CD14-positive monocyte (primary cell): ENCODE measurements at regions not wholly inside any gene's neighbourhood (a gene's known extent, or its start where the extent isn't known, plus 50 kb on each side); places are given as distances from the start of the nearest gene placed in this dataset.

Source experiments
- DNase-seq, 3 donors: peaks; one replicate each; pipeline ENCODE4 v3.0.0-alpha.2; 2011 to 2022
- H2AFZ ChIP-seq: 2 replicates; pipeline ENCODE4 v1.6.0; 2012; ENCODE audit warnings: mild to moderate bottlenecking, low read depth, low read length, inconsistent platforms; ENCODE audit not compliant: insufficient read depth, poor library complexity, severe bottlenecking
- H3K27ac ChIP-seq, 2 donors: 1 replicate in 1 of 2; 2 replicates in 1 of 2; pipeline ENCODE4 v1.5.1; 2012 to 2013; ENCODE audit warnings: low read length in 2 of 2, control low read depth in 1 of 2, inconsistent platforms in 1 of 2, low read depth in 1 of 2, mild to moderate bottlenecking in 1 of 2
- H3K27me3 ChIP-seq, 2 donors: one replicate each; pipeline versions ENCODE4 v1.6.0 to v1.6.1; 2011 to 2013; ENCODE audit warnings: low read length in 2 of 2; ENCODE audit not compliant: control insufficient read depth in 2 of 2, insufficient read depth in 2 of 2
- H3K36me3 ChIP-seq, 2 donors: replicated peaks in 1 of 2; 1 replicate in 1 of 2; 2 replicates in 1 of 2; pipeline versions ENCODE4 v1.5.1 to v1.6.1; 2012 to 2013; ENCODE audit warnings: low read length in 2 of 2, control low read depth in 1 of 2, inconsistent platforms in 1 of 2, mild to moderate bottlenecking in 1 of 2; ENCODE audit not compliant: insufficient read depth in 2 of 2, control insufficient read depth in 1 of 2
- H3K4me1 ChIP-seq, 2 donors: 1 replicate in 1 of 2; 2 replicates in 1 of 2; pipeline versions ENCODE4 v1.5.1 to v1.6.1; 2012 to 2013; ENCODE audit warnings: low read length in 2 of 2, control low read depth in 1 of 2, inconsistent platforms in 1 of 2, mild to moderate bottlenecking in 1 of 2, moderate library complexity in 1 of 2; ENCODE audit not compliant: insufficient read depth in 2 of 2, control insufficient read depth in 1 of 2
- H3K4me2 ChIP-seq: replicated peaks from 2 replicates; pipeline ENCODE3; 2012; ENCODE audit warnings: low read length, moderate library complexity, mild to moderate bottlenecking; ENCODE audit not compliant: poor library complexity, severe bottlenecking; ENCODE audit errors: extremely low read depth
- H3K4me3 ChIP-seq, 3 experiments: fragments of 200-600 bp in 1 of 3; sonication (generic) in 1 of 3; replicated peaks in 1 of 3; 1 replicate in 2 of 3; 2 replicates in 1 of 3; pipeline ENCODE4 v1.5.1; 2011 to 2013; ENCODE audit warnings: low read length in 3 of 3, mild to moderate bottlenecking in 3 of 3, control low read depth in 2 of 3, low read depth in 2 of 3, inconsistent platforms in 1 of 3, moderate library complexity in 1 of 3
- H3K79me2 ChIP-seq: 2 replicates; pipeline ENCODE4 v1.6.0; 2012; ENCODE audit warnings: mild to moderate bottlenecking, control low read depth, inconsistent platforms, low read length, moderate library complexity; ENCODE audit not compliant: insufficient read depth
- H3K9ac ChIP-seq: 2 replicates; pipeline ENCODE4 v1.6.0; 2017; ENCODE audit warnings: low read length, mild to moderate bottlenecking; ENCODE audit not compliant: insufficient read depth, poor library complexity, severe bottlenecking
- H3K9me3 ChIP-seq, 2 donors: replicated peaks in 1 of 2; 1 replicate in 1 of 2; 2 replicates in 1 of 2; pipeline versions ENCODE4 v1.5.1 to v1.6.1; 2012 to 2013; ENCODE audit warnings: low read length in 2 of 2, control low read depth in 1 of 2; ENCODE audit not compliant: control insufficient read depth in 1 of 2, insufficient read depth in 1 of 2
- H4K20me1 ChIP-seq: 2 replicates; pipeline ENCODE4 v1.6.0; 2012; ENCODE audit warnings: mild to moderate bottlenecking, low read length, control low read depth, moderate library complexity; ENCODE audit not compliant: insufficient read depth
- H3K27ac Mint-ChIP-seq, 7 donors: one replicate each; pipeline ENCODE4 v1.8.0; 2020; ENCODE audit warnings: mild to moderate bottlenecking in 7 of 7, mixed read lengths in 7 of 7, moderate library complexity in 6 of 7, inconsistent platforms in 2 of 7
- H3K27me3 Mint-ChIP-seq, 3 donors: one replicate each; pipeline ENCODE4 v1.8.0; 2021 to 2022; ENCODE audit warnings: low read depth in 3 of 3, mild to moderate bottlenecking in 3 of 3, mixed read lengths in 3 of 3, moderate library complexity in 3 of 3, inconsistent platforms in 1 of 3
- H3K36me3 Mint-ChIP-seq, 2 donors: one replicate each; pipeline ENCODE4 v1.8.0; 2020; ENCODE audit warnings: mixed read lengths in 2 of 2, inconsistent platforms in 1 of 2, mild to moderate bottlenecking in 1 of 2
- H3K4me1 Mint-ChIP-seq: one replicate; pipeline ENCODE4 v1.8.0; 2020; ENCODE audit warnings: mild to moderate bottlenecking, mixed read lengths
- H3K4me3 Mint-ChIP-seq, 2 donors: one replicate each; pipeline ENCODE4 v1.8.0; 2020; ENCODE audit warnings: mild to moderate bottlenecking in 2 of 2, mixed read lengths in 2 of 2, moderate library complexity in 1 of 2
- H3K9me3 Mint-ChIP-seq, 7 donors: one replicate each; pipeline ENCODE4 v1.8.0; 2020 to 2022; ENCODE audit warnings: mixed read lengths in 7 of 7, mild to moderate bottlenecking in 6 of 7, moderate library complexity in 6 of 7, inconsistent platforms in 2 of 7
- WGBS: methylation state at CpG from one replicate; pipeline ENCODE4 v1.1.5; 2013; ENCODE audit warnings: missing lambda C conversion rate; ENCODE audit not compliant: insufficient coverage; 5-methylcytosine and 5-hydroxymethylcytosine counted together
- intact Hi-C, 2 donors: fragments of 100-400 bp; cut with micrococcal nuclease; formaldehyde crosslinking; loops; one replicate each; pipeline versions ENCODE4 v1.15.0 to v1.15.1; 2023
- TF ChIP-seq, protein P1 (sequence below): fragments of 200-600 bp; IDR thresholded peaks from one replicate; pipeline ENCODE4 v1.8.0; 2022; ENCODE audit warnings: antibody characterized with exemption, mild to moderate bottlenecking

DNA sequence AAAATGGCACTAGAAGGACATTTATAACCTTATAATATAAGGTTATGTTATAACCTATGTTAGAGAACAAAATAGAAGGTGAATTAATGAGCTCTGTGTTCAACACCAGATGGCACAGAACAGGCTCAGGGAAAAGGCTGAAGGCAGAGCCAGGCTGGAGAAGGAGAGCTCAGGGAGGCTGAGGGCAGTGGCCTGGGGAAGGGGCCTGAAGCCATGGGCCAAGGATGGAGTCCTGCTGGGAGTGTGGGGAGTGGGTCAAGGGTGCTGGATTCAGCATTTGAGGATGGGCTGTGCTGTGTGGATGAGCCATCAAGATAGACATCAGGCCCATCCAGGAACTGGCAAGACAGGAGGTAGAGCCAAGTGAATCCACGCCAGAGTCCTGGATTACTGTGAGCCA is 218.8 kb downstream of the ZNF248 start:
- Histone ChIP-seq H3K9me3 (peaks cover 67 to 77% of the 10 kb centered on the region in 2 donors), H3K27ac (no peak overlapping the region), H3K4me3 (no peak overlapping the region), H3K9ac (no peak overlapping the region), H4K20me1 (no peaks in the 10 kb centered on the region), H3K36me3 (no peaks in the 10 kb centered on the region), H3K4me1 (no peaks in the 10 kb centered on the region), H3K27me3 (no peaks in the 10 kb centered on the region), H3K4me2 (no peak overlapping the region), H3K79me2 (no peaks in the 10 kb centered on the region), H2AFZ (no peak overlapping the region)
- Mint-ChIP-seq H3K4me1 (no peaks in the 10 kb centered on the region), H3K27ac (no peak overlapping the region), H3K9me3 (peaks cover 31 to 67% (median 53%) of the 10 kb centered on the region in 7 donors), H3K36me3 (no peaks in the 10 kb centered on the region), H3K27me3 (no peaks in the 10 kb centered on the region), H3K4me3 (no peak overlapping the region)
- intact Hi-C loops, result no loop called here
- TF ChIP-seq, protein P1, sequence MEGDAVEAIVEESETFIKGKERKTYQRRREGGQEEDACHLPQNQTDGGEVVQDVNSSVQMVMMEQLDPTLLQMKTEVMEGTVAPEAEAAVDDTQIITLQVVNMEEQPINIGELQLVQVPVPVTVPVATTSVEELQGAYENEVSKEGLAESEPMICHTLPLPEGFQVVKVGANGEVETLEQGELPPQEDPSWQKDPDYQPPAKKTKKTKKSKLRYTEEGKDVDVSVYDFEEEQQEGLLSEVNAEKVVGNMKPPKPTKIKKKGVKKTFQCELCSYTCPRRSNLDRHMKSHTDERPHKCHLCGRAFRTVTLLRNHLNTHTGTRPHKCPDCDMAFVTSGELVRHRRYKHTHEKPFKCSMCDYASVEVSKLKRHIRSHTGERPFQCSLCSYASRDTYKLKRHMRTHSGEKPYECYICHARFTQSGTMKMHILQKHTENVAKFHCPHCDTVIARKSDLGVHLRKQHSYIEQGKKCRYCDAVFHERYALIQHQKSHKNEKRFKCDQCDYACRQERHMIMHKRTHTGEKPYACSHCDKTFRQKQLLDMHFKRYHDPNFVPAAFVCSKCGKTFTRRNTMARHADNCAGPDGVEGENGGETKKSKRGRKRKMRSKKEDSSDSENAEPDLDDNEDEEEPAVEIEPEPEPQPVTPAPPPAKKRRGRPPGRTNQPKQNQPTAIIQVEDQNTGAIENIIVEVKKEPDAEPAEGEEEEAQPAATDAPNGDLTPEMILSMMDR, result no peak
- DNase-seq, result no peak
- WGBS, result 82% methylated on average over 1 of the region's 1 CpG

DNA sequence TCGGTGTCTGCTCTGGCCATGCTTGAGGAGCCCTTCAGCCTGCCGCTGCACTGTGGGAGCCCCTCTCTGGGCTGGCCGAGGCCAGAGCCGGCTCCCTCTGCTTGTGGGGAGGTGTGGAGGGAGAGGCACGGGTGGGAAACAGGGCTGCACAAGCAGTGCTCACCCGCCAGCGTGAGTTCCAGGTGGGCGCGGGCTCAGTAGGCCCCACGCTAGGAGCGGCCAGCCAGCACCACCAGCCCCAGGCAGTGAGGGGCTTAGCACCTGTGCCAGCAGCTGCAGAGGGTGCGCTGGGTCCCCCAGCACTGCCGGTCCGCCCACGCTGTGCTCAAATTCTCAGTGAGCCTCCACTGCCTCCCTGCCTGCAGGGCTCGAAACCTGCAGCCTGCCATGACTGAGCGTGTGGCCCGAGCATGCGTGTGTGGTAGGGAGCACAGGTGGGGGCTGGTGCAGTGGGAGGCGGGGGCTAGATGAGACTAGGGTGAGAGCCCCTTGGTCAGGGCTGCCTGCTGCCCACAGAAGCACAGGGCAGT is 223.0 kb downstream of the ZNF248 start:
- H3K9me3 ChIP-seq, result peaks cover 45 to 57% of the 10 kb centered on the region in 2 donors
- peak overlapping the region in 1 of 7 donors; percentile 37 for H3K27ac Mint-ChIP-seq
- 88% methylated on average over 20 of the region's 20 CpGs for WGBS

More for the DNA sequence above, 223.0 kb downstream of the ZNF248 start:
- DNase-seq, result no peak
- H3K36me3 Mint-ChIP-seq, result no peaks in the 10 kb centered on the region
- Histone ChIP-seq H3K27me3 (no peaks in the 10 kb centered on the region), H3K27ac (no peak overlapping the region), H3K4me2 (no peak overlapping the region), H4K20me1 (no peaks in the 10 kb centered on the region), H3K36me3 (no peaks in the 10 kb centered on the region), H3K9ac (no peak overlapping the region), H2AFZ (no peak overlapping the region), H3K4me1 (no peaks in the 10 kb centered on the region), H3K79me2 (no peaks in the 10 kb centered on the region), H3K4me3 (no peak overlapping the region)
- no peaks in the 10 kb centered on the region for H3K4me1 Mint-ChIP-seq
- intact Hi-C loops, result no loop called here
- H3K4me3 Mint-ChIP-seq, result no peak overlapping the region
- peaks cover 28 to 56% (median 45%) of the 10 kb centered on the region in 7 donors for H3K9me3 Mint-ChIP-seq
- TF ChIP-seq, protein P1, result no peak
- no peaks in the 10 kb centered on the region for H3K27me3 Mint-ChIP-seq
